HG03565 (cell line): ENCODE measurements at regions not wholly inside any gene's neighbourhood (a gene's known extent, or its start where the extent isn't known, plus 50 kb on each side); places are given as distances from the start of the nearest gene placed in this dataset.
"Not testable (repeated sequence)": the region's sequence is repeated elsewhere in the genome, so short reads cannot be mapped to it uniquely, and the experiment has no call there.

Experiments
- ATAC-seq: cut with Tn5 transposase; IDR thresholded peaks from one replicate; pipeline ENCODE4 v1.9.1; 2021; ENCODE audit warnings: mild to moderate bottlenecking, moderate library complexity; ENCODE audit not compliant: unreplicated experiment

DNA sequence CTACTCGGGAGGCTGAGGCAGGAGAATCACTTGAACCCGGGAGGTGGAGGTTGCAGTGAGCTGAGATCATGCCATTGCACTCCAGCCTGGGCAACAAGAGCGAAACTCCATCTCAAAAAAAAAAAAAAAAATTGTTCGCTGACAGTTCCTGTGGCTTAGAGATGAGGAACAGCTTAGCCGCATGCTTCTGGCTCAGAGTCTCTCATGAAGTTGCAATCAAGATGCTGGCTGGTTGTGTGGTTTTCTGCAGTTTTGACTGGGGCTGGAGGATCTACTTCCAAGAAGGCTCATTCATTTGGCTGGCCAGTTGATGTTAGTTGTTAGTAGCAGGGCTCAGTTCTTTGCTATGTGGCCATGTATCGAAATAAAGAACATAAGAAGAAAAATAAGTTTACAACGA is 69.9 kb upstream of the TBC1D5 start:
- ATAC-seq = not testable (repeated sequence)

DNA sequence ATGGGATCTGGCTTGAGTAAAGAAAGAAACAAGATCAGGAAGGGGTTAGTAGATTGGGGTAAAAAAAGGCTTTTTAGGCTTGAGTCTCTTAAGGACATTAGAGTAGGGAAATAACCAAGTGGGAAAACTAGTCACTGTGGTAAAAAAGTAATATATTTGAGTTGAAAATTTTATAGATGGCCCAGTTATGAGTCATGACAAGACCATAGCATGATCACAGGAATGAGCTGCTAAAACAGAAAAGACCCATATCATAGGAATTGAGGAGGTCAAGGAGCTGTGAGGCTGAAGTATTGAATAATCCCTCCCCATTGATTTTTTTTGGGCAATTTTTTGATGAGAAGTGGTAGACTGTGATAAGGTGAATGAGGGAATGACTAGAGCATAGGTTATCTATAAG is 69.2 kb upstream of the TBC1D5 start:
- ATAC-seq = no peak

DNA sequence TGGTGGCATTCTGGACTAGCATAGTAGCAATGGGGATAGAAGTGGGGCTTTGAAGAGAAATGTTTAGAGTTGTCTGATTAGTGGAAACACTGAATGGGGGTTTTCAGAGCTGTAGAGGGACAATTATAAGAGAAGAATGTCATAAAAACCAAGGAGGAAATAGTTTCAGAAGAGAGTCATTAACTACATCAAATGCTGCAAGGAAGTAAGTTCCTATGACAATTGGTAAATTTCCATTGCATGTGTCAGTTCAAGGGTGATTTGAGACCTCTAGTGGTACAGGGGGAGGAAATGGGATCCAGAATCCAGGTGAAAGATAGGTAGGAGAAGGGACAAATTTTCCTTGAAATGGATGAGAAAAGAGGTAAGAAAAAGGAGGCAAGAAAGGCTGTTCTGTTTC is 68.3 kb upstream of the TBC1D5 start:
- ATAC-seq = no peak

DNA sequence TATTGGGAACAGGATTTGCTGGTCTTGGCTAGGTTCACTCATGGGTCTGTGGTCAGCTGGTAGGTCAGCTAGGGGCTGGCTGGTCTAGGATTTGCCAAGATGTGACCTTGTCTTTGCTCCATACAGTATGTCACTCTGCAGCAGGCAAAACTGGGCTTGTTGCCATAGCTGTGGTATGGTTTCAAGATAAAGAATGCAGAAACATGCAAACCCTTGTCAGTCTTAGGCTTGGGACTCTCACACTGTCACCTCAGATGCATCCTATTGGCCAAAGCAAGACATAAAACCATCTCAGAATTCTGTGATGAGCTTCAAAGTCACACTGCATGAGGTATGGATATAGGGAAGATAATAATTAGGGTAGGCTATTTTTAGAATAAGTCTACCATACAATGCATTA is 66.6 kb upstream of the TBC1D5 start:
- no peak for ATAC-seq

DNA sequence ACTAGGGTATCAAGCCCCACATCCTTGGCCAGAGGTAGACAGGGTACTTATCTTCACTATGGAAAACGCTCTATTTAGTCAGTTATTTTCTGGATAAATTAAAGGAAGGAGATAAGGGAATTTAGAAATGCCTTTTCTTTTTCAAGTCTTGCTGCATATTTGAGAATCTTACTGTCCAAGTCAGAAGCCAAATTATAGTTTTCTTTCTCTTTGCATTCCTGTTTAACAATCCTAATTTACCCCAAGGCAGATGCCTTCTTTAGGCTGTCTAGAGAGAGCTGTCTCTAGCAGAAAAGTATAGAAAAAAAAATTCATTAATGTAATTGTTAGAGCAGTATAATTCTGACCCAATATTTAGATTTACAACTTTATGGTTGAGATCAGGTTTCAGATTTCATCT is 64.4 kb upstream of the TBC1D5 start:
- no peak for ATAC-seq

DNA sequence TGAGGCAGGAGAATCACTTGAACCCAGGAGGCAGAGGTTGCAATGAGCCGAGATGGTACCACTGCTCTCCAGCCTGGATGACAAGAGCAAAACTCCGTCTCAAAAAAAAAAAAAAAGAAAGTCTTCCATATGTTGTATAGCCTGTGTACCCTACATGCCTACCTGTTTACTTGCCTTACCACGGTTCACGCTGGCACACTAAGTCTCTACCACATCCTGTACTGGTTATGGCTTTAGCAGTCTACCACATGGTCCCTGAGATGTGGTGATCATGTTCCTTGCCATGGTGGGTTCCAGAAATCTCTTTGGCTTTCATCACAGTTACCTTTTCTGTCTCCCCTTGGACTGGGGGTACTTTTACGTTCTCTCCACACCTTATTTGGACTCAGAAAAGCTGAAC is 63.8 kb upstream of the TBC1D5 start:
- no peak for ATAC-seq

DNA sequence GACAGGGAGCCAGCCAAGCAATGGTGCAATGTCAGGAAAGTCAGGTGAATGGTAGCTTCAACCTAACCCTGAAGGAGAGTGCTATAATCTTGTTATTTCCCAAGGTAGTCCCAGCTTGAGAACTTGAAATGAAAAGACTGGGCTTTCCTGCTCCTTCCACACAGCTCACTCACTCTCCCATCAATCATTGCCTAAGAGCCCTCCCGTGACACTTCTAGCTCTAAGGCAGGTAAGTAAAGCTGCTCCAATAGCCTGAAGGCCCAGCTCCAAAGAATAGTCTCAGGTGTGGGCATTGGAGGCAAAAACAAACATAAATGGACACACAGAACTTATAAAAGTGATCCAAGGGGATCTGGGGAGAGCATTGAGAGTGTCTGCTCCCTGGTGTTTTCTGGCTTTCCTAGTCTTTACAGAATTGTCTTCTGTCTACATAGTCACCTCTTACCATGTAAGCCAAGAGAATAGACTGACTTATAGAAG is 63.1 kb upstream of the TBC1D5 start:
- no peak for ATAC-seq

DNA sequence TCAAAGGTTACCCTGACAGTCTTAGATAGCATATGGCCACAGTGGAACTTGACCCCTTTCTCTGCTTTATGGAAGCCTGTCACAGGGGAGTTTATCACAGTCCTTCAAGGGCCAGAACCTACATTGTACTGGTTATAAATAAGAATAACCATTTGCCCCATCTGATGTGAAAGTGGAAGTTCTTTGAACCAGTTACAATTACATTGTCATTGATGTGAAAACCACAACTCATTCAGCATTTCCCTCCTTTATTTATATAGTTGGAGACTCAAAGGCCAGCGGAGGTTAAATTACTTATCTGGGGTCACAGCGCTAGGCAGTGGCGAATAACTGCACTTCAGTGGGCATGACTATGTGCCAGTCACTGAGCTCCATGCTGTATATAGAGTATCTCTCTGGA is 60.5 kb upstream of the TBC1D5 start:
- no peak for ATAC-seq

DNA sequence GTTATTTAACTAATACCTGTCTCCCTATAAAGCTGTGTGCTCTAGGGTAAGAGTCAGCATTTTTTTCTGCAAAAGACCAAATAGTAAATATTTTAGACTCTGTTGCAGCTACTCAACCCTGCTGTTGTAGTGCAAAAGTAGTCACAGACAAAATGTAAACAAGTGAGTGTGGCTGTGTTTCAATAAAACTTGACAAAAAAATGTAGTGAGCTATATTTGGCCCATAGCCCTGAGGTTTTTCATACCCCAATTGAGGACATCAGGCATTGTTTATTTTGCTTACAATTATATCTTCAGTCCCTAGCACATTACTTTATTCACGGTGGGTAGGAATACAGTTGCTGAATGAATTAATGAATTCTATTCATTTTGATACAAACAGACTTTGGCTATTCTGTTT is 58.7 kb upstream of the TBC1D5 start:
- ATAC-seq = no peak

DNA sequence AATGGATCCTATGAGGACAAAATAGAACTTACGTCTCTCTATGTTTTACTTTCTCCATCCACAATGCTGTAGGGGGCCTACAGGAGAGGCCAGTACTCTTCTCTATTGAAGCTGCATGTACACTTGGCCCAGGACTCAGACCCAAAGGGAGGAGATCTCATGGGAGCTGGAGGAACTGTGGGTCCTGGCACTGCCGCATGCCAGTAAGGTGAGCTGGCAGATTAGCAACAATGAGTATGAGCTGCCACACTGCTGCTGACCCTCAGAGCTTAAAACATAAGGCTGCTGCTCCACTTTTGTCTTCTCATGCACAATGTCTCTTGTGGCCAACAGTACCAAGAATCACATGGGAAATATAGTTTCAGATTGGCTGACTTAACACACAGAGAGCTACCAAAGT is 57.8 kb upstream of the TBC1D5 start:
- ATAC-seq = no peak

DNA sequence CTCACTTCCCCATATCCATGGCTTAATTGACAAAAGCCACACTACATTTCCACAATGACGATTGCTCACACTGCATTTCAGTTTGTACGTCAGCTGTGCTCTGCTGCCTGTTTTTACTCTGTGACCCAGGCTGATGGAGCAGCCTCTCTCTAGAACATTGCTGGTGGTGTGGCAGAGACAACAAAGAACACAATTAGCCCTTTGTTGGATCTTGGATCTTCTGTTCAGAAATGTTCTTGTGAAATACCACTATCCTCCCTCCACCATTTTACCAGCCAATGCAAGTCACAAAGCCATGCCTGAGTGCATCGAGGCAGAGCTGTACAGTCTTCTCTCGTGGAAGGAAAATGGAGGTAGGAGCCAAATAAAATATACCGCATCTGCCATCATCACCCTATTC is 56.9 kb upstream of the TBC1D5 start:
- no peak for ATAC-seq

DNA sequence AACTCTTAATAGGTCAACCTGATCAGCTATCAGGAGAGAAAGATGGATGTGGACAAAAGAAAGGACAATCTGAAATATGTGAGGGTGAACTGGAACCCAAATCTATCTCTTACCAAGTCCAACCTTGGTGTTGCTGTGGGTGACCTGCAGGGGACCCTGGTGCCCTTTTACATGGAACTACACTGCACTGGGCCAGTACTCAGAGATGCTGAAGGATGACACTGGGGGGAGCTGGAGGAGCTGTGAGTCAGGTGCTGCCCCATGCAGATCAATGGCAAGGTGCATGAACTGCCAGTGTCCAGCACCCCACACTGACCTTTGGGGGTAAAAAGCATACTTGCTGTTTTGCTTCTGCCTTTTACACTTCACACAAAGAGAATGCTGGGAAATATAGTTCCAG is 55.6 kb upstream of the TBC1D5 start:
- ATAC-seq = no peak

DNA sequence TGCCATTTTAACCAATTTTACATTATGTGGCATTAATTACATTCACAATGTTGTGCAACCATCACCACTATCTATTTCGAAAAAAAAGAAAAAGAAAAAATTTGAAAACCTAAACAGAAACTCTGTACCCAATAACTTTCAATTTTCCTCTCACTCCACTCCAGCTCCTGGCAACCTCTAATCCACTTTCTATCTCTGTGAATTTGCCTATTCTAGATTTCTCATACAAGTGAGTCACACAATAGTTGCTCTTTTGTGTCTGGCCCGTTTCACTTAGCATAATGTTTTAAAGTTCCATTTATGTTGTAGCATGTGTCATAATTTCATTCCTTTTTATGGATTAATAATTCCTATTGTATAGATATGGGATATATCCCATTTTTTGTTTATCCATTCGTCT is 53.3 kb upstream of the TBC1D5 start:
- ATAC-seq = no peak

DNA sequence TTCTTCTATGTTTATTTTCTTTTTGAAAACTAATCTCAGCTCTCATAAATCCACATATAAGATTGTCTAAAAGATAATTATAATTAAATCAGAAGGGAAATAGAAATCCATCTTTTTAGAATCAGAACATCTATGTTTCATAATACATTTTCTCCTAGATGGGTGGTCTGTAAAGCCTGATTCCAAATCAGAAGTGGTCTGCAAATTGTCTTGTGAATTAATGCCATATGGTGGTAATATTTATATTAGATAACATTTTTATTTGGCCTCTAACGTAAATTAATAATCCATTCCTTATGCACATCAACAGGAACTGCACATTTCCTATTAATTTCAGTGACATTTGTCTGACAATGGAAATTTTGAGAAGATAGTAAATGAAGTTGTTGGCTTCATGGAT is 52.8 kb upstream of the TBC1D5 start:
- ATAC-seq = no peak

DNA sequence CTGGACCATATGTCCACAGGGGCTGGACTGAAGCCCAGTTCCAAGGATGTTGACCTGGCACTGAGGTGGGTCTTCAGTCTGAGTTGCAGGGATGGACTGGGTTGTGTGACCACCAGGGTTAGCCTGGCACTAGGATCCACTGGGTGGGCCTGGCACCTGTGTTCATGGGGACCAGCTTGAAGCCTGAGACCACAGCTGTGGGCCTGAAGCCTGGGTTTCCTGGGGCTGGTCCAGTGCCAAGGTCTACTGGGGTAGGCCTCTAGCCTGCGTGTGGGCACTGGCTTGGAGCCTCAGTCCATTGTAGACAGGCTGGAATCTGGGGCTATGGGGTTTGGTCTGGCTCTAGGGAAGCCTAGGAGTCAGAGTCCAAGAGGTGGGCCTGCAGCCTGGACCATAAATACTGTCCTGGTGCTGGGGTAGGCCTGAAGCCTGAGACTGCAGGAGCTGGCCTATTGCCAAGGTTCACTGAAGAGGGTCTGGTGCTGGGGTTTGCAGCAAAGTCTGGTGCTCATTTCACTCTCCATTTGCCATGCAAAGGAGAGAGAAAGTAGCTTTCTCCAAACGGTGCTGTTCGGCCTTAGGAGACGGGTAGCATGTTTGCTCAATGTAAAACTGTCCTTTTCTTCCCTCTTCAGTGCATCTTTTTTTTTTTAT is 51.2 kb upstream of the TBC1D5 start:
- ATAC-seq = no peak
